ENCODE measurements at regions not wholly inside any gene's neighbourhood (a gene's known extent, or its start where the extent isn't known, plus 50 kb on each side); places are given as distances from the start of the nearest gene placed in this dataset.

DNA sequence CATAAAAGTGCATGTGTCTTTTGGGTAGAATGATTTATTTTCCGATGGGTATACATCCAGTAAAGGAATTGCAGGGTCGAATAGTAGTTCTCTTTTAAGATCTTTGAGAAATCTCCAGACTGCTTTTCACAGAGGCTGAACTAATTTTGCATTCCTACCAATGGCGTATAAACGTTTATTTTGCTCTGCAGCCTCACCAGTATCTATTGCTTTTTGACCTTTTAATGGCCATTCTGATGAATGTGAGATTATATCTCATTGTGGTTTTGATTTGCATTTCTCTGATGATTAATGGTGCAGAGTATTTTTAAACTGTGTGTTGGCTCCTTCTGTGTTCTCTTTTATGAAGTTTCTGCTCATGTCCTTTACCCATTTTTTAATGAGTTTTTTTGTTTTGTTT, 1020.1 kb downstream of the NXPH1 start:
- no peaks in the 10 kb centered on the region for H3K79me2 ChIP-seq (ENCODE audit: insufficient read depth, low read length)
- no peaks in the 10 kb centered on the region for H3K9me3 ChIP-seq (ENCODE audit: insufficient read depth, low read length)

GRCh38 chr7:9488555-9488954, 1055.1 kb downstream of the NXPH1 start:
- H3K4me3 ChIP-seq (ENCODE audit: insufficient read depth, low read length, poor library complexity, severe bottlenecking) = no peak overlapping the region
- H3K36me3 ChIP-seq (ENCODE audit: low read length) = no peaks in the 10 kb centered on the region
- no peak overlapping the region for H2AFZ ChIP-seq (ENCODE audit: low read depth, low read length, severe bottlenecking)
- H3K27ac ChIP-seq (ENCODE audit: low read depth, low read length) = no peak overlapping the region
- TF ChIP-seq EZH2phosphoT487 (conservative IDR thresholded peaks at IDR 0.05; ENCODE audit: low read length) (no peak), CTCF (IDR thresholded peaks at IDR 0.05; ENCODE audit: insufficient read depth, low read length, poor library complexity, severe bottlenecking) (no peak)
- no peaks in the 10 kb centered on the region for H3K27me3 ChIP-seq (ENCODE audit: low read length)
- no peak overlapping the region for H3K4me2 ChIP-seq (ENCODE audit: low read depth, low read length, poor library complexity, severe bottlenecking)
- H3K79me2 ChIP-seq (ENCODE audit: insufficient read depth, low read length) = no peaks in the 10 kb centered on the region
- no peaks in the 10 kb centered on the region for H3K9me3 ChIP-seq (ENCODE audit: insufficient read depth, low read length)
- no peaks in the 10 kb centered on the region for H4K20me1 ChIP-seq (ENCODE audit: low read depth, low read length)
- H3K9ac ChIP-seq (ENCODE audit: low read length) = no peak overlapping the region
- no peaks in the 10 kb centered on the region for H3K9me2 ChIP-seq (replicated peaks; ENCODE audit: insufficient read depth, low read length)
- H3F3A ChIP-seq (ENCODE audit: insufficient read depth) = no peaks in the 10 kb centered on the region

More for the DNA sequence above, 1020.1 kb downstream of the NXPH1 start:
- H3K27me3 ChIP-seq (ENCODE audit: low read length) = no peaks in the 10 kb centered on the region
- H4K20me1 ChIP-seq (ENCODE audit: low read depth, low read length) = 0 out of 2 replicates have a peak, but pooled peaks cover 4% of the 10 kb centered on the region
- no peak overlapping the region for H3K4me3 ChIP-seq (ENCODE audit: insufficient read depth, low read length, poor library complexity, severe bottlenecking)
- H3K9ac ChIP-seq (ENCODE audit: low read length) = no peak overlapping the region
- H3K27ac ChIP-seq (ENCODE audit: low read depth, low read length) = no peak overlapping the region
- H3F3A ChIP-seq (ENCODE audit: insufficient read depth) = no peaks in the 10 kb centered on the region
- H2AFZ ChIP-seq (ENCODE audit: low read depth, low read length, severe bottlenecking) = no peak overlapping the region
- H3K9me2 ChIP-seq (replicated peaks; ENCODE audit: insufficient read depth, low read length) = peaks cover 5% of the 10 kb centered on the region; the same call in 1 of the 2 replicates
- no peak for TF ChIP-seq CTCF (IDR thresholded peaks at IDR 0.05; ENCODE audit: insufficient read depth, low read length, poor library complexity, severe bottlenecking)
- no peak for TF ChIP-seq EZH2phosphoT487 (conservative IDR thresholded peaks at IDR 0.05; ENCODE audit: low read length)
- no peaks in the 10 kb centered on the region for H3K36me3 ChIP-seq (ENCODE audit: low read length)
- H3K4me2 ChIP-seq (ENCODE audit: low read depth, low read length, poor library complexity, severe bottlenecking) = no peak overlapping the region

DNA sequence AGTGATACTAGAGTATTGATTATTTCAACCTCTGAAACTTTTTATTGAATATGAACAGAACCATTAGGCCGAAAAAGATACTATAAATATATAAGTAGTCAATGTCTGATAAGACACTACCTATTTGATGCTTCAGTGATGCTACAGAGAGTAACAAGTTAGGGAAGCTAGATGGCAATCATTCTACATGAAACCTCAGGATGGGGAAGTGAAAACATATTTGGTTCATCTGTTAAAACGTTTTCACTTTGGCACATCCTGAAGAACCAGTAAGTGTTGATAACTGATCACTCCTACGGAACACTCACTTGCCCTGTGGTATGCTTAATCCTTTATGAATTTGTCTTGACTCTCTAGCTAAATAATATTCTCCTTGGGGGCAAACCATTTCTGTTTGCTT, 1064.9 kb downstream of the NXPH1 start:
- H3K9ac ChIP-seq (ENCODE audit: low read length) = no peak overlapping the region
- H3K4me3 ChIP-seq (ENCODE audit: insufficient read depth, low read length, poor library complexity, severe bottlenecking) = no peak overlapping the region
- no peaks in the 10 kb centered on the region for H3K27me3 ChIP-seq (ENCODE audit: low read length)
- H3K27ac ChIP-seq (ENCODE audit: low read depth, low read length) = no peak overlapping the region
- peaks cover 3% of the 10 kb centered on the region; the same call in 1 of the 2 replicates for H4K20me1 ChIP-seq (ENCODE audit: low read depth, low read length)
- H3K4me2 ChIP-seq (ENCODE audit: low read depth, low read length, poor library complexity, severe bottlenecking) = no peak overlapping the region
- no peaks in the 10 kb centered on the region for H3K9me3 ChIP-seq (ENCODE audit: insufficient read depth, low read length)
- no peaks in the 10 kb centered on the region for H3F3A ChIP-seq (ENCODE audit: insufficient read depth)
- no peak overlapping the region for H2AFZ ChIP-seq (ENCODE audit: low read depth, low read length, severe bottlenecking)
- H3K9me2 ChIP-seq (replicated peaks; ENCODE audit: insufficient read depth, low read length) = no peaks in the 10 kb centered on the region
- H3K79me2 ChIP-seq (ENCODE audit: insufficient read depth, low read length) = no peaks in the 10 kb centered on the region
- no peaks in the 10 kb centered on the region for H3K36me3 ChIP-seq (ENCODE audit: low read length)
- no peak for TF ChIP-seq EZH2phosphoT487 (conservative IDR thresholded peaks at IDR 0.05; ENCODE audit: low read length)
- TF ChIP-seq CTCF (IDR thresholded peaks at IDR 0.05; ENCODE audit: insufficient read depth, low read length, poor library complexity, severe bottlenecking) = no peak
